Brain microvascular endothelial cell (primary cell): ENCODE measurements at regions not wholly inside any gene's neighbourhood (a gene's known extent, or its start where the extent isn't known, plus 50 kb on each side); places are given as distances from the start of the nearest gene placed in this dataset.

Source experiments
- DNase-seq: peaks from one replicate; pipeline ENCODE4 v3.0.0-alpha.2; 2020
- H3K27ac ChIP-seq: fragments of 250-450 bp; sonication (Bioruptor Pico); 2 replicates; pipeline ENCODE4 v1.5.1; 2020; ENCODE audit warnings: mild to moderate bottlenecking, moderate library complexity
- H3K27me3 ChIP-seq: fragments of 250-450 bp; sonication (Bioruptor Pico); replicated peaks from 2 replicates; pipeline ENCODE4 v1.5.1; 2020; ENCODE audit warnings: mild to moderate bottlenecking
- H3K36me3 ChIP-seq: fragments of 250-450 bp; sonication (Bioruptor Pico); replicated peaks from 2 replicates; pipeline ENCODE4 v1.5.1; 2020; ENCODE audit warnings: mild to moderate bottlenecking
- H3K4me3 ChIP-seq: 2 replicates; pipeline ENCODE4 v1.5.1; 2011; ENCODE audit warnings: low read depth, mild to moderate bottlenecking, control low read depth, low read length, moderate library complexity
- in situ Hi-C: cut with HindIII; loops from 2 replicates; pipeline ENCODE4 v1.10.0; 2017; ENCODE audit warnings: low sequenced_read_pairs, low pct_ligation_motif_present
- TF ChIP-seq, protein P1 (sequence below): IDR thresholded peaks from 2 replicates; pipeline ENCODE4 v1.5.1; 2011; ENCODE audit warnings: low read depth, mild to moderate bottlenecking, moderate library complexity, low read length, control low read depth, inconsistent platforms; ENCODE audit errors: missing control alignments

DNA sequence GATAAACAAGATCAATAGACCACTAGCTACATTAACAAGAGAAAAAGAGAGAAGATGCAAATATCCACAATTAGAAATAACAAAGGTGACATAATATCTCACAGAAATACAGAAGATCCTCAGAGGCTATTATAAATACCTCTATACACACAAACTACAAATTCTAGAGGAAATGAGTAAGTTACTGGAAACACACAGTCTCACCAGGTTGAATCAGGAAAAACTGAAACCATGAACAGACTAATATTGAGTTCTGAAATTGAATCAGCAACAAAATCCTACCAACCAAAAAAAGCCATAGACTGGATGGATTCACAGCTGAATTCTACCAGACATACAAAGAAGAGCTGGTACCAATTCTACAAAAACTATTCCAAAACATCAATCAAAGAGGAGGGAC, 211.8 kb upstream of the CPEB2 start:
- H3K36me3 ChIP-seq, result no peaks in the 10 kb centered on the region
- in situ Hi-C loops, result no loop called here
- no peaks in the 10 kb centered on the region for H3K27me3 ChIP-seq
- DNase-seq, result no peak
- TF ChIP-seq, protein P1, sequence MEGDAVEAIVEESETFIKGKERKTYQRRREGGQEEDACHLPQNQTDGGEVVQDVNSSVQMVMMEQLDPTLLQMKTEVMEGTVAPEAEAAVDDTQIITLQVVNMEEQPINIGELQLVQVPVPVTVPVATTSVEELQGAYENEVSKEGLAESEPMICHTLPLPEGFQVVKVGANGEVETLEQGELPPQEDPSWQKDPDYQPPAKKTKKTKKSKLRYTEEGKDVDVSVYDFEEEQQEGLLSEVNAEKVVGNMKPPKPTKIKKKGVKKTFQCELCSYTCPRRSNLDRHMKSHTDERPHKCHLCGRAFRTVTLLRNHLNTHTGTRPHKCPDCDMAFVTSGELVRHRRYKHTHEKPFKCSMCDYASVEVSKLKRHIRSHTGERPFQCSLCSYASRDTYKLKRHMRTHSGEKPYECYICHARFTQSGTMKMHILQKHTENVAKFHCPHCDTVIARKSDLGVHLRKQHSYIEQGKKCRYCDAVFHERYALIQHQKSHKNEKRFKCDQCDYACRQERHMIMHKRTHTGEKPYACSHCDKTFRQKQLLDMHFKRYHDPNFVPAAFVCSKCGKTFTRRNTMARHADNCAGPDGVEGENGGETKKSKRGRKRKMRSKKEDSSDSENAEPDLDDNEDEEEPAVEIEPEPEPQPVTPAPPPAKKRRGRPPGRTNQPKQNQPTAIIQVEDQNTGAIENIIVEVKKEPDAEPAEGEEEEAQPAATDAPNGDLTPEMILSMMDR, result no peak
- H3K27ac ChIP-seq, result no peak overlapping the region
- no peak overlapping the region for H3K4me3 ChIP-seq

DNA sequence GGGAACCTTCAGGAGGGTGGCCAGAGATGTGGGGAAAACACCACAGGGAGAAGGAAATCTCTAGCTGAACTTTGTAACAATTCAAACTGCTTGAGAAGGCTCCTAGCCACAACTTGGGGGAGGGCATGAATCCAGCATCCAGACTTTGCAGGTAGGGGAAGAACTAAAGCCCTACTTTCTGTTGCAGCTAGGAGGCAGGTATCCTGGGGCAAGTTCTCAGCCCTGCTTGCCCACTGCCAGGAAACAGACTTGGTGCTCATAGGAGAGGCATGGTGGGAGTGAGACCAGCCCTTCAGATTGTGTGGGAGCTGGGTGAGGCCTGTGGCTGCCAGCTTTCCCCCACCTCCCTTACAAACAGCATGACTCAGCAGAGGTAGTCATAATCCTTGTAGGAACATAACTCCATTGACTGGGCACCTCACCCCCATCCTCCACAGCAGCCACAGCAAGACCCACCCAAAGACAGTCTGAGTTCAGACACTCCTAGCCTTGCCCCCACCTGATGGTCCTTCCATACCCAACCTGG, 209.5 kb upstream of the CPEB2 start:
- DNase-seq, result no peak
- in situ Hi-C loops, result no loop called here
- Histone ChIP-seq H3K4me3 (no peak overlapping the region), H3K27ac (no peak overlapping the region), H3K27me3 (no peaks in the 10 kb centered on the region), H3K36me3 (no peaks in the 10 kb centered on the region)
- TF ChIP-seq, protein P1, result peak; percentile 20

DNA sequence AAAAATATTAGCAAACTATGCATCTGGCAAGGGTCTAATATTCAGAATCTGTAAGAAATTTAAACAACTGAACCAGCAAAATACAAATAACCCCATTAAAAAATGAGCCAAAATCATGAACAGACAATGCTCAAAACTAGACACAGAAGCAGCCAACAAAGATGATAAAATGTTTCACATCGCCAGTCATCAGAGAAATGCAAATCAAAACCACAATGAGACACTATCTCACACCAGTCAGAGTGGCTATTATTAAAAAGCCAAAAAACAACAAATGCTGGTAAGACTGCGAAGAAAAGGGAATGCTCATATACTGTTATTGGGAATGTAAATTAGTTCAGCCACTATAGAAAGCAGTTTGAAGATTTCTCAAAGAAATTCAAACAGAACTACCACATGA, 201.3 kb upstream of the CPEB2 start:
- DNase-seq, result peak; percentile 16
- in situ Hi-C loops, result no loop called here
- Histone ChIP-seq H3K27ac (no peak overlapping the region), H3K27me3 (no peaks in the 10 kb centered on the region), H3K36me3 (no peaks in the 10 kb centered on the region), H3K4me3 (no peak overlapping the region)
- TF ChIP-seq, protein P1, result no peak

DNA sequence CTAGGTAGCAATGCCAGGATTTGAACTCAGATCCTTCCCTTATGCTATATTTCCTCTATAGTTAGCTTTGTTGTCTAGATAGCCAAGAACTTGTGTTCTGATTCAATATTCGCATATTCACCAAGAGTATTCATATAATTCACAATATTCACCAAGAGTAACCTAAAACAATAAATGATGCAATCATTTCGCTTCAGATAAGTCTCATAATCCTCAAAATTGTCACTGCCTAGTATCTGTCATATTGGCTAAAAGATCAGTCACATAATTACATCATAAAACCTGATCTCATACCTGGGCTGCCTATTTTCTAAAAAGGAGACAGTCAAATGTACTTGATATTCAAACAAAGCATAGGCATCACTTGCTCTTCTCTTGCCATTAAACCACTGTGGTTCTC, 199.7 kb upstream of the CPEB2 start:
- in situ Hi-C loops, result no loop called here
- Histone ChIP-seq H3K27ac (no peak overlapping the region), H3K27me3 (no peaks in the 10 kb centered on the region), H3K36me3 (no peaks in the 10 kb centered on the region), H3K4me3 (no peak overlapping the region)
- TF ChIP-seq, protein P1, result no peak
- no peak for DNase-seq

DNA sequence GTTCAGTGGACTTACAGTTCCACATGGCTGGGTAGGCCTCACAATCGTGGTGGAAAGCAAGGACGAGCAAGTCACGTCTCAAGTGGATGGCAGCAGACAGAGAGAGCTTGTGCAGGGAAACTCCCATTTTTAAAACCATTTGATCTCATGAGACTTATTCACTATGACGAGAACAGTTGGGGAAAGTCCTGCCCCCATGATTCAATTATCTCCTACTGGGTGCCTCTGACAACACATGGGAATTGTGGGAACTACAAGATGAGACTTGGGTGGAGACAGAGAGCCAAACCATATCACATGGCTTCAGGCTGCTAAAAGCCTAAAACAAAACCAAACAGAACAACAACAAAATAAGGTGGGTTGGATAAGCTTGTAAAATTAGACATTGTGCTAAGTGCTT, 194.4 kb upstream of the CPEB2 start:
- in situ Hi-C loops, result no loop called here
- no peaks in the 10 kb centered on the region for H3K36me3 ChIP-seq
- TF ChIP-seq, protein P1, result no peak
- H3K4me3 ChIP-seq, result no peak overlapping the region
- H3K27ac ChIP-seq, result no peak overlapping the region
- no peaks in the 10 kb centered on the region for H3K27me3 ChIP-seq
- no peak for DNase-seq

DNA sequence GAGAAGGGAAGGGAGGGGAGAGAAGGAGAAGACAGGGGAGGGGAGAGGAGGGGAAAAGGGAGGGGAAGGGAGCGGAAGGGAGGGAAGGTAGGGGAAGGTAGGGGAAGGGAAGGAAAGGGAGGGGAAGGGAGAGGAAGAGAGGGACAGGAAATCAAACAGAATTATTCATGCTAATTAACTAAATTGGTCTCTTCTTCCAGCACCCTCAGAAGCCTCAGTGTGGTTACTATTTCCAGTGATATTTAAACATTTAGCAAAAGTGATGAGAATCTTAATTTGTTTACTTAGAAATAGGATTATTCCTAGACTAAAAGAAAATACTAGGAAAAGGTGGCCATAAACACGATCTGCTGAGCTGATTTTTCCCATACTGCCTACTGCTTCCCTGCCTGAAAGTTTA, 193.1 kb upstream of the CPEB2 start:
- H3K27me3 ChIP-seq, result no peaks in the 10 kb centered on the region
- no peak overlapping the region for H3K4me3 ChIP-seq
- TF ChIP-seq, protein P1, result no peak
- no peak overlapping the region for H3K27ac ChIP-seq
- no peak for DNase-seq
- H3K36me3 ChIP-seq, result no peaks in the 10 kb centered on the region
- in situ Hi-C loops, result no loop called here
